Activated T-helper 9 cell treated with anti-CD3 and anti-CD28 coated beads, Interleukin-2, amount 50 U/mL, for 16 hours (primary cell): ENCODE measurements at regions not wholly inside any gene's neighbourhood (a gene's known extent, or its start where the extent isn't known, plus 50 kb on each side); places are given as distances from the start of the nearest gene placed in this dataset.

Experiments
- DNase-seq: peaks from one replicate; pipeline ENCODE4 v3.0.0-alpha.2; 2020; ENCODE audit warnings: low read depth

DNA sequence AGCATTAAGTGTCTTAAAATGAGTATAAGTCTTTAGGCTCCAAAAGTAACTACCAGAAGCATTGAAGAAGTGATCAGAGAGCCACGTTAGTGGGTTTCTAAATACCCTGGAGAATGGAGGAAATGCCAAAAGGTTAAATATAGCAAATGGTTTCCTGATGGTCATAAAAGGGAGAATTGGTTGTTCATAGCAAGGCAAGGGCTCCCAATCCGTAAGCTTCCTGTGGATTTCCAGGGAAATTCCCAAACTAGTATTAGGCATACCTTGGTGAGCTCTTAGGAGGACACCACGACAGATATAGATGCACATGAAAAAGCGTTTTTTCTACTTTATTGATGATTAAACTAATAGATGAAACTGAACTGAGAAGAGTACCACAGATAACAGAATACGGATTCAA is 410.9 kb downstream of the FOXO1 start:
- DNase-seq, result no peak

- DNase-seq, result no peak
These were observed 406.5 kb downstream of the FOXO1 start for GRCh38 chr13:40259899-40260298.

DNA sequence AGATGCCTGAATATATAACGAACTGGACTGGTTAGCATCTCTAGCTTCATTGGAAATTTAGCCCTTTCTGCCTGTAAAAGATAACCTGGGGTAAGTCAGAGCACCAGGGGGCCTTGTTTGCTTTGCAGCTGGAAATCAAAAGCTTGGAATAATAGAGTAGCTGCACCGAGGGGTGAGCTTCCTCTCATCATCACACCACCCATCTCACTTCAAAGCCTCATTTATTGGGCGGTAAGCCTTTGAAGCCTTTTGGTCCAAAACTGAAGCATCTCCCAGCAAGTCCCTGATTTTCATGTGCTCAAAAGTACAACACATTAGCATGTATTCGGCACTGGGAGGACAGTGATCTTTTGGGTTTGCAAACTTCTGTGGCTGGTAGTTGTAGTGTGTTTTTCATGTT is 405.1 kb downstream of the FOXO1 start:
- no peak for DNase-seq

DNA sequence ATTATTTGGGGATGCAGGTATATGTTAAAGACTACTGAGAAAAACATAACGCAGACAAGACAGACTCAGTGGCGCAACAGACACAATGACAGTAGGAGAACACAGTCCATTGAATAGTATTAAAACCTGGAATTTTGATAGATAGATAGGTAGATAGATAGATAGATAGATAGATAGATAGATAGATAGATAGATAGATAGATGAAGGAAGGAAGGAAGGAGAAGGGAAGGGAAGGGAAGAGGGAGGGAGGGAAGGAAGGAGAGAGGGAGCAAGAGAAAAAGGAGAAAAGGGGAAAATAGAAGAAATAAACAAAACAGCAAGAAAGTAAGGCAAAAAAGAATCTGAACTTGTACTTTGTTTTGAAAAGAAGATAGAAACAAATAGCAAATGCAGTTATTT is 404.5 kb downstream of the FOXO1 start:
- no peak for DNase-seq

DNA sequence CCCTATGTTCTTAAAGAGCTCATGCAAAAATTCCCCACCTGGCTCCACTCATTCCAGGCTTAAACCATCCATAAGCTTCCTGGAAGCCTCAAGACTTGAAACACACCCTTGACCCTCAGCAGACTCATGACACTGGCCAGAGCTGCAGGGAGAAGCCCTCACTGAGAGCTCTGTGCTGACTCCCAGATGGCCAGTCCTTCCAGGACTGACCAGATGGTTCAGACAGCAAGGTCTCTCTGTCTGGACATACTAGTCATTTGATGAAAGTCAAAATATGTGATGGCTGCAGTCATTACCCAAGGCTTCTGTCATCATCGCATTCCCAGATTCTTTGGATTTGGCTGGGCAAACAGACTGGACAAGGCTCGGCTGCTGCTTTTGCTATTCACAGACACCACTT is 397.4 kb downstream of the FOXO1 start:
- no peak for DNase-seq

GRCh38 chr13:40270726-40271125 is 395.7 kb downstream of the FOXO1 start:
- no peak for DNase-seq

DNA sequence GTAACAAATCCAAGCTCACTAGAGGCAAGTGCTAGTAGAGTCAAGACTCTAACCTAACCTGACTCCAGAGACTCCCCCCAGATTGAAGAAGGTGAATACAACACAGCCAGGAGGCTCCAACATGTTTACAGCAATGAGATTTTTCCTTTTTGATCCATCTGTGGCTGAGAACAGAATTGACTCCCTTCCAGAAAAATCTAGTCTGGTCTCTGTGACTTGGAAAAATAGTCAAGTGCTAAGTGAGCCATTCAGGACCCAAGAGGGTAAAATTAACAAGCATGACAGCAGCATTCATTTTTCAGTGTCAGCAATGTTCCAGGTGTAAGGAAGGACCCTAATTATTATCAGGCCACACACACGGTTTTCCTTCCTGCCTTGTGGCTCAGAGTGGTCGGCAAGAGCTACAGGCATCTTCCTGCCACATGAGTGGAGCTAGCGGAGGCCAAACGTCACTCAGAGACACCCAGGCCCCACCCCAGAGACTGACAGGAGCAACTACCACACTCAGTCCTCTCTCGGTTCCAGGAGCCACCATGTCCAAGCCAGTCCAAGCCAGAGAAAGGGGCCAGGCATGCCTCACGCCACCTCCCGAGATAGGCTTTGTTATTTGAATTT is 395.1 kb downstream of the FOXO1 start:
- DNase-seq, result no peak

DNA sequence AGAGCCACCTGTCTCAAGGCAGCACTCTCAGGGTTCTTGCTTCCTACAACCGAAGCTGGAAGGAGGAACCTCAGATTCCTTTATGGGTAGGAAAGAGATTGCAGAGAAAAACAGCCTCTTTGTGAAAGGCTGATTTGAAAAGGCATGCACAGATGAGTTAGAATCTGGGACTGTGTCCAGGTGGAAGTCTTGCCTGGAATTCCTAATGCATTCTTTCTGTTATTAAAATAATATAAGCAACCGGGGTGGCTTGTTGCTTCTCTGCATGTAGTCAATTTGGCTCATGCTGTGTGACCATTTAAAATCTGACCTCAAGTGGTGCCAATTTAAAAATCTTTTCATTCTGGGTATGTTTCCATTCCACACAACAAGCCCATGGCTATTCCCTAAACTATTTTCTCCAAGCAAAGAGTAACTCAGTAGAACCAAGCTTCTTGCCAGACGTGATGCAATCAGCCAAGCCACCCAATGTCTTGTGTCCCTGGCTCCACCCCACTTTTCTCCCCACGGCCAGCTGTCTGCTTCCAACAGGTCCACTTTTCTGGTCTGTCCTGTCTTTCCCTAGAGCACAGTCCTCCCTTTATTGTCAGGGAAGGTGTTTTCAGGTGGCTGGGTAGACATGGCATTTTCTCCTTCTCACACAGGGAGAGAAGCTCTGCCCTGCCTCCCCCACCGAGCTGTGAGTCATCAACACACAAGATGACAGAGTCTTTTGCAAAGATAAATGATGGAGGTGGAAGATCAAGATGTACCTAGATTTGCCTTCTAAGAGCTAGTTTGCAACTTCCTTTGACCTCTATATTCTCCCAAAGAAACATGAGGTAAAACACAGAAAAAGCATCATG is 394.3 kb downstream of the FOXO1 start:
- DNase-seq, result peak; percentile 23

DNA sequence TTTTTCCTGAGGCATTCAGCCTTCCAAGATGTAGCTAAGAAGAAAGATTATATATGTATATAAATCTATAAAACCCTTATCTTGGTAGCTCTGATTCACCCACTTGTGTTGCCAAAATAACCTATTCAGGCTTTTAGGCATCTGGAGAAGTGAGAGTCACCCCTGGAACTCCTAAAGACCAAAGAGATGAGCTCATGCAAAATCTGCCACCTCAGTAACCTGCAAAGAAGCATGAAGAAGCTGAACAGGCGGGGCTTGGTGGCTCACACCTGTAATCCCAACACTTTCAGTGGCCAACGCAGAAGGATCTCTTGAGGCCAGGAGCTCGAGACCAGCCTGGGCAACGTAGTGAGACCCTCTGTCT is 393.7 kb downstream of the FOXO1 start:
- DNase-seq, result no peak

DNA sequence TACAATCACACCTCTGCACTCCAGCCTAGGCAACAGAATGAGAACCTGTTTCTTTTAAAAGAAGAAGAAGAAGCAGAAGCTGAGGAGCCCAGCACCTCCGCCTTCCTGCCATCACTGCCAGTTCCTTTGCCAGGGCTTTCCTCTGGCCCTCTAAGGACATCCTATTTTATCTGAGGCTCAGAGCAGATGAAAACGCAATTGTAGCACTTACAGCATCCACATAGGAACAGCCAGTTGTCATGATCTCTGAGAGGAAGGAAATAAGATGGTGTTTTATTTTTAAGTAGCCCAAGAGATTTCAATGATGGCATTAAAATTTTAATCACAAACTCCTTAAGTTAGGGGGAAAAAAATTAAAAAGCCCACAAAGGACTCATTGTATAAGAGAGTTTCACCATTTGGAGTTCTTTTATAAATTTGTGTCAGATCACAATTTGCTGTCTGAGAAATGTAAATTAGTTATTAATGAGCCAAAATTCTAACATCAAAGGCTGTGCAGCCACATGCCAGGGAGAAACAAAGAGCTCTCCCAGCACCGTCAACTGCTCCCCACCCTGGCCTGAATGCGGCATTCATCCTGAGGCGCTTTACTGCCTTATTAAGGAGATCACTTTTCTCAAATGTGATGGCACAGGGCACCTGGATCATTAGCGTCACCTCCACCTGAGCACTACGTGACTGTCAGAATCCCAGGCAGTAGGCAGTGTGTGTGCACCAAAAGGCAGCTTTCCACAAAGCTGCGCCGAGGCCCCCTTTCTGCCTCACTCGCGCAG is 393.0 kb downstream of the FOXO1 start:
- DNase-seq, result no peak

GRCh38 chr13:40274103-40274502 is 392.3 kb downstream of the FOXO1 start:
- DNase-seq, result no peak

DNA sequence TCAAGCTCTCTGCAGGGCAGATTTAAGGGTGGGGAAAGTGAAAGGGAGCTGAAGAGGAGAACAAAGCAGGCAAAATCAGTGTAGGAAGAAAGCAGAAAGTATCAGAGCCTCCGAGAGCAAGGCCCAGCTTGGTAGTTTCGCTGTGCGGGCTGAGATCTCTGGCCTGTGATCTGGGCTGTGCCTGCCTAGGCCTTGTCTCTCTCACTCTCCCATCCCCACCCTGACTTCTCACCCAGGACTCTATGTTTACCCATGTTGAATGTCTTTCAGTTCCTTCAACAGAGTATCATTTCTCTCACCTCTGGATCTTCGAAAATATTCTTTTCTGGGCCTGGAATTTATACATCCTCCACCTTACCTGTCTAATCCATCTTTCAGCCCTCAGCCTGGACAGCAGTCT is 391.3 kb downstream of the FOXO1 start:
- no peak for DNase-seq

DNA sequence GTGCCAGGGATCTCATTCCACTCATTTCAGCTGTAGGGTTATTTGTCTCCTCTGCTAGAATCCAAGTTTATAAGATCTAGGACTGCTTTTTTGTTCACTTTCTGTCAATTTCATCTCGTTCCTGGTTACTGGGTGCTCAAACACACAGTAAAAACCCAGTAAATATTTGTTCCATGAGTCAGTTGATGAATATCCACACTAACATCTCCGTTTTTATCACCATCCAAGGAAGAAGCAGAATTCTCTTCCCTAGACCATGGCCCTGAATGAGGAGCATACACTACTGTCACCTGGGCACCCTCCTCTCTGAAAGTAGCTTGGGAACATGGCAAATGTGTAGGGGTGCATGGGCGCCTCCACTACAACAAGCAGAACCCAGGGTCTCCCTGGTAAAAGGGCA is 390.8 kb downstream of the FOXO1 start:
- DNase-seq, result no peak

- DNase-seq, result no peak
These were observed 382.8 kb downstream of the FOXO1 start for GRCh38 chr13:40283666-40284065.

DNA sequence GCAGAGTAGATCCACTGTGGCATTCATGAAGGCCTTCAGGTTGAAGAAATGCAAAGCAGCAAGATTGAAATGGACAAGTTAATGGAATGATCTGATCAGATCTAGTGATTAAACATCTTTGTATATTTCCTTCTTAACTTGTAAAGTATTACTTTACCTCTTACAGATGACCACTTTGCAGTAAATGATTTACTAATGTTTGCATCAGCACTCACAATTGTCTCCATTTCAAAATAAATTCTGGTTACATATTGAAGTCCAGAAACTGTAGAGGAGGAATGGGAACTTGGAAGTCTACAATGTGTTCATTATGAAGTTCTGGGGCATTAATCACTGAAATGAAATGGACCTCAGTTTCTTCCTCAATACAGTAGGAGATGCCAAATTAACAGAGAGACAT is 380.8 kb downstream of the FOXO1 start:
- no peak for DNase-seq

- DNase-seq, result no peak
These were observed 379.0 kb downstream of the FOXO1 start for GRCh38 chr13:40287428-40287827.

DNA sequence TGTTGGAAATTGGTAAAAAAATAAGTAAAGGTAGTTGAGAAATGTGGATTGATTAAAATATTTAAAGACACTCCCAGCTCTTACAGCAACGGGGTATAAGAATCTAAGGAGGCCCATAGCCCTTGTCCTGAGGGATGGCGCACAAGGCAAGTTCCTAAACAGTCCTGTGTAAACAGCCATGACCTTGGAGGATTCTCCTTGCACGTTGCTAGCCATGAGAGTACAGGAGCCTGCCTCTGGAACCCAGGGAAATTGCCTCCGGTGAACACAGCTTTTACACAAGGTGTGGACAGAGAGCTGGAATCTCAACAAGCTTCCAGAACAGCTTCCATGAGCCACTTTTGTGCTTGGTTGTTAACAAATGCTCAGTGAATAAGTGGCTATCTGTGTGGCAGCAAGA is 378.2 kb downstream of the FOXO1 start:
- DNase-seq, result no peak

DNA sequence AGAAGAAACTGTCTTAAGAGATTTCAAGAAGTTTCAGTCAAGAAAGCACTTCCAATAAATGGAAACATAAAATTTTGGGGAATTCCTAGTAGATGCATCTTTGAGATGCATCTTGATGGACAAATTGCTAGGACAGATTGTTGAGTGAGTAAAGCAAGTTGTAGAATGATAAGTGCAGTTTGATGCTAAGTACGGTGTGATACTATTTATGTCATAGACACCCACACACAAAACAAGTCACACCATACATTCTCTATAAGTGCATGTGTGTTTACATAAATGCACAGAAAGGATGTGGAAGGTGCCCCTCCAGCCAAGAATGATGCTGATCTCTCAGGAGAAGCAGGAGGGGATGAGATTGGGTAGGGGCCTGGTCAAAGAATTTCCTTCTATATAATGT is 375.7 kb downstream of the FOXO1 start:
- DNase-seq, result no peak

DNA sequence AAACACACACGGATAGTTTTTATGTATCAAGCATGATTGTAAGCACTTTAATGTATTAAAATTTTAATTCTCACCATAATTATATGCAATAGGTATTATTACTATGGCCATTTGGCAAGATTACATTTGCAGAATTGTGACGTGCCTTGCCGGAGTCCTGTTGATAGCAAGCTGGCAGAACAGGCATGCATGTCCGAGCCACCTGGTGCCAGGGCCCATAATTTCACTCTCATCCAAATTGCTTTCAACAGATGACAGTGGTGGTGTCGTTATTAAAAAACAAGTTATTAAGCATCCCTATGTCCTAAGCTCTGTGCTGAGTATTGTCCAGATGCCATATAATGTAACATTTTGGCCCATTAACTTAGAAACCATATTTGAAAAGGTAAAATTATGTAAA is 374.3 kb downstream of the FOXO1 start:
- DNase-seq, result no peak

DNA sequence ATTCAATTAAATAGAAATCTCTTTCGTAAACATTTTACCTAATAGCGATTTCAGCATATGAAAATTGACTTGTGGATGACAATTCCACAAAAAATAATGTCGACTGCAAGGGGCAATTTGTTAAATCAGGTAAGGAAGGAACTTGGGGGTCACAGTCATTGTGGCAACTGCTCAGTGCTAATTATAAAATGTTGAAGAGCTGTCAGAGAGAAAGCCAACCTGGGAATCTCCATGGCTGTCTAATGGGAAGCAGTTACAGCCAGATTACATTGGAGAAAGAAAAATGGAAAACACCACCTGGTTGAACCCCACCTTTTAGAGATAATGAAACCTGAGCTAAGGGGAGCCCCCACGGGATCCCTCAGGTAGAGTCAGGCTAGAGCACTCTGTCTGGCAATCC is 373.9 kb downstream of the FOXO1 start:
- DNase-seq, result no peak

GRCh38 chr13:40302351-40302750 is 364.1 kb downstream of the FOXO1 start:
- DNase-seq, result no peak

- no peak for DNase-seq
These were observed 362.1 kb downstream of the FOXO1 start for GRCh38 chr13:40304391-40304790.

DNA sequence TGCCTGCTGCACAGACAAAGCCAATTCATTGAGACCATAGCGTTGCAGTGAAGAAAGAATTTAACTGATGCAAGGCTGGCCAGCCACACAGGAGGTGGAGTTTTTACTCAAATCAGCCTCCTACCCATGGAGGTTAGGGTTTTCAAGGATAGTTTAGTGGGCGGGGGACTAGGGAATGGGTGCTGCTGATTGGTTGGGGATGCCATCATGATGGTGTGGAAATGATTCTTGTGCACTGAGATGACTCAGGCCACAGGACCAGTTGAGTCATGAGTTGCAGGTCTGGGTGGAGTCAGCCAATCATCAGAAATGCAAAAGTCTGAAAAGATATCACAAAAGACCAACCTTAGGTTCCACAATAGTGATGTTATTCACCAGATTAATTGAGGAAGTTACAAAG is 359.6 kb downstream of the FOXO1 start:
- peak; percentile 20 for DNase-seq
